ENCODE measurements at regions not wholly inside any gene's neighbourhood (a gene's known extent, or its start where the extent isn't known, plus 50 kb on each side); places are given as distances from the start of the nearest gene placed in this dataset.

DNA sequence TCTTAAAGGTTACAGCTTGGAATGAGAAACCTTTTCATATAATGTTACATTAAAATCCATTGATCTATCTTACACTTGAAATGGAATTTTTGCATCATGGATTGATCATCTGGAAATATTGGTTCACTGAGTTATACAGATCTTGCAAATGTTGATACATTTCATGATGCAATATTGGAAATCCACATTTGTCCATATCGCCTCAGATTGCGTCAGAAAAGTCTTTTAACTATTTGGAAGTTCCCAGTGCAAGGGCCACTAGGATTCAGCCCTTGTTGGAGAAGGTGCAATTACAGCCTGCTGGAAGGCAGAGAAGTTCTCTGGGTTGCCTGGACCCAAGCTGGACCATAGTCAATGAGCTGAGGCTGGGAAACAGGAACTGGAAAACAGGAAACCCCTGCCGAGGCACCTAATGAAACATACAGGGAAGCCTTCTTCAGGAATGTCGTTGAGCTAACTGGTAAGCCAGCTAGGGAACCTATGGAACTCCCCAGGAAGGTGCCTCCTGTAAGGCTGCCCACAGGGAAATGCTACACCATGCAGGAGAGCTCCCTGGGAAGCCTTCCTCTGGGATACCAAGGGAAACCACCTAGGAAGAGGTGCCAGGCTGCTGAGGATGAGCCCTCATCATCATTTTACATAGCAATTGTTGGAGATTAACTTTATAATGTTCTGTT, 600.4 kb upstream of the CADM1 start:
- in situ Hi-C loops (cut with MboI; ENCODE audit: low pct_unique_long_range_greater_than_20kb, low sequenced_read_pairs, unreplicated experiment): no loop called here
- TF ChIP-seq, protein P1, sequence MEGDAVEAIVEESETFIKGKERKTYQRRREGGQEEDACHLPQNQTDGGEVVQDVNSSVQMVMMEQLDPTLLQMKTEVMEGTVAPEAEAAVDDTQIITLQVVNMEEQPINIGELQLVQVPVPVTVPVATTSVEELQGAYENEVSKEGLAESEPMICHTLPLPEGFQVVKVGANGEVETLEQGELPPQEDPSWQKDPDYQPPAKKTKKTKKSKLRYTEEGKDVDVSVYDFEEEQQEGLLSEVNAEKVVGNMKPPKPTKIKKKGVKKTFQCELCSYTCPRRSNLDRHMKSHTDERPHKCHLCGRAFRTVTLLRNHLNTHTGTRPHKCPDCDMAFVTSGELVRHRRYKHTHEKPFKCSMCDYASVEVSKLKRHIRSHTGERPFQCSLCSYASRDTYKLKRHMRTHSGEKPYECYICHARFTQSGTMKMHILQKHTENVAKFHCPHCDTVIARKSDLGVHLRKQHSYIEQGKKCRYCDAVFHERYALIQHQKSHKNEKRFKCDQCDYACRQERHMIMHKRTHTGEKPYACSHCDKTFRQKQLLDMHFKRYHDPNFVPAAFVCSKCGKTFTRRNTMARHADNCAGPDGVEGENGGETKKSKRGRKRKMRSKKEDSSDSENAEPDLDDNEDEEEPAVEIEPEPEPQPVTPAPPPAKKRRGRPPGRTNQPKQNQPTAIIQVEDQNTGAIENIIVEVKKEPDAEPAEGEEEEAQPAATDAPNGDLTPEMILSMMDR (IDR thresholded peaks at IDR 0.05; ENCODE audit: extremely low read depth, insufficient read depth, missing control alignments): no peak
- no peak for DNase-seq (ENCODE audit: low spot score)

DNA sequence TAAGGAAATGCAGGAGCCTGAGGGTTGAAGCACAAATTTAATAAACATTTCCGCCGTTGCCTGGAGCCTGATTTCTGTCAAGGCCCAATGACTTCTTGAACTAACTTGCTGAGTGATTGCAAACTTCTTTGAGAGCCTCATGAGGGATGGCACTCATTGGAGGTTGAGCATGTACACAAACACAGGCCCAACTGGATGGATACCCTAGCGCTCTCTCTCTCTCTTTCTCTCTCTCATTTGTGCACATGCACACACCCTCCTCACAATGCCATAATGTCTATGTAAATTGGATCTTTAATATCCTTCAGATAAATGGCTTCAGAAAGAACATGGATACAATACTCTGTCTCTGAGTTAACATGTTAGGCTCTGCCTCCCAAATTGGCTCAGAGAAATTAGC, 597.7 kb upstream of the CADM1 start:
- TF ChIP-seq, protein P1 (IDR thresholded peaks at IDR 0.05; ENCODE audit: extremely low read depth, insufficient read depth, missing control alignments): no peak
- DNase-seq (ENCODE audit: low spot score): no peak
- in situ Hi-C loops (cut with MboI; ENCODE audit: low pct_unique_long_range_greater_than_20kb, low sequenced_read_pairs, unreplicated experiment): no loop called here

DNA sequence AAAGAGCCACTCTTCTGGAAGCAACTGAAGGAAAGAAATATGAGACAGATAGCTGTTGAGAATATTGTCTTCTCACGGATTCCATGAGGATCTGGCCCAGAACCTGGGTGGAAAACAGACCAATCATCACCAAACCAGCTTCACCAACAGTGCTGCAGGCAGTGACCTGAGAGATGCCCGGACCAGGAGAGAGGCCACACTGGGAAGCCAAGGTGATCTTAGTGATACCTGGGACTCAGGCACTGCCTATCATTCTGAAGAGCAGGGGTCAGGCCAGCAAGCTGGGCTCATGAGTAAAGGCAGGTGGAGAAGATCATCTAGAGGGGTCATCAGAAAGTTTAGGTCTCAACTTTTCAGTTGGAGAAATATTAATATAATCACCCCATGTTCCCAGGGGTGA, 595.8 kb upstream of the CADM1 start:
- TF ChIP-seq, protein P1 (IDR thresholded peaks at IDR 0.05; ENCODE audit: extremely low read depth, insufficient read depth, missing control alignments): no peak
- DNase-seq (ENCODE audit: low spot score): no peak
- in situ Hi-C loops (cut with MboI; ENCODE audit: low pct_unique_long_range_greater_than_20kb, low sequenced_read_pairs, unreplicated experiment): no loop called here

DNA sequence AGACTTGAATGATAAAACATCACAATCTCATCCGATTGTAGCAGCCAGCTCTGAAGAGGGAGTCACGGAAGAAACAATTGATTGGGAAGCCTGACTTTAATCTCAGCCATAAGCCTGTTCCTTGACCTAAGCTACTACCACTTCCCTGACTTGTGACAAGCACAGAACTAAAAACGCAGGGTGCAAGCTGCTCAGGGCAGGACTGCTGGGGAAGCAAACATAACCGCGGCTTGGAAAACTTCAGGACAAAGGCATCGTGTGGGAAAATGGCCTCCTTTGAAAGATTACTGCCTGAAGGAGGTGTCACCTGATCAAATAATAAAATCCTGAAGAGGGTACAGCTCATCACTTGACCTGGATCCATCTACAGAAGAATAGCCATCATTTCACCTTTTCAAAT, 595.3 kb upstream of the CADM1 start:
- in situ Hi-C loops (cut with MboI; ENCODE audit: low pct_unique_long_range_greater_than_20kb, low sequenced_read_pairs, unreplicated experiment): no loop called here
- DNase-seq (ENCODE audit: low spot score): no peak
- TF ChIP-seq, protein P1 (IDR thresholded peaks at IDR 0.05; ENCODE audit: extremely low read depth, insufficient read depth, missing control alignments): no peak

GRCh38 chr11:116096272-116096995, 592.2 kb upstream of the CADM1 start:
- DNase-seq (ENCODE audit: low spot score): no peak

GRCh38 chr11:116093481-116094270, 589.5 kb upstream of the CADM1 start:
- DNase-seq (ENCODE audit: low spot score): no peak
- in situ Hi-C loops (cut with MboI; ENCODE audit: low pct_unique_long_range_greater_than_20kb, low sequenced_read_pairs, unreplicated experiment): no loop called here
- TF ChIP-seq, protein P1 (IDR thresholded peaks at IDR 0.05; ENCODE audit: extremely low read depth, insufficient read depth, missing control alignments): no peak

More at GRCh38 chr11:116096272-116096995, 592.2 kb upstream of the CADM1 start:
- in situ Hi-C loops (cut with MboI; ENCODE audit: low pct_unique_long_range_greater_than_20kb, low sequenced_read_pairs, unreplicated experiment): no loop called here
- TF ChIP-seq, protein P1 (IDR thresholded peaks at IDR 0.05; ENCODE audit: extremely low read depth, insufficient read depth, missing control alignments): no peak

All from GM13977 (cell line).